Prostate gland (tissue), 2 donors: ENCODE measurements at regions not wholly inside any gene's neighbourhood (a gene's known extent, or its start where the extent isn't known, plus 50 kb on each side); places are given as distances from the start of the nearest gene placed in this dataset.

ENCODE experiments used
- POLR2A ChIP-seq: fragments of 450-650 bp; IDR thresholded peaks from one replicate; pipeline ENCODE4 v1.6.1; 2016; ENCODE audit warnings: antibody characterized with exemption, mild to moderate bottlenecking
- TF ChIP-seq, protein P1 (sequence below), 4 experiments: fragments of 200-600 bp in 2 of 4; fragments of 450-650 bp in 2 of 4; sonication (generic) in 2 of 4; IDR thresholded peaks; 1 replicate in 3 of 4; 2 replicates in 1 of 4; pipeline ENCODE4 v1.5.1; 2016 to 2019; ENCODE audit warnings: antibody characterized with exemption in 4 of 4, mild to moderate bottlenecking in 2 of 4, moderate library complexity in 2 of 4

DNA sequence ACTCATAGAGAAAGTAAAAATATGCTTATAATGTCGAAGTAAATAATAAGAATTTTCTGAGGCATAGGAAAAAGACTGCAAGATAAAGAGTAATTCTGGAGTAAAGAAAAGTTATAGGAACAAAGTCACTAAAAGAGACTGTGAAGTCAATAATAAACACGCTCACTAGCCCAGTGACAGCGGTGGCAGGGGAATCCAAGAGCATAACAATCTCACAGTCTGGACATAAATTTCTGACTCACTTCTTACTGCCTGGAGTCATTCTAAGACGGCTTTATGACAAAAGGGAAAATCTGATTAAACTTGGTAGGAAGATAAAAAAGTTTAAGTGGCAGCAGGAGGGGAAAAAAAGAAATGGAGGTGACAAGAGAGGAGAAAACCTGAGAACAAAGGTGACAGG lies 56.4 kb upstream of the GRIP1 start:
- no peak for TF ChIP-seq POLR2A
- TF ChIP-seq, protein P1, sequence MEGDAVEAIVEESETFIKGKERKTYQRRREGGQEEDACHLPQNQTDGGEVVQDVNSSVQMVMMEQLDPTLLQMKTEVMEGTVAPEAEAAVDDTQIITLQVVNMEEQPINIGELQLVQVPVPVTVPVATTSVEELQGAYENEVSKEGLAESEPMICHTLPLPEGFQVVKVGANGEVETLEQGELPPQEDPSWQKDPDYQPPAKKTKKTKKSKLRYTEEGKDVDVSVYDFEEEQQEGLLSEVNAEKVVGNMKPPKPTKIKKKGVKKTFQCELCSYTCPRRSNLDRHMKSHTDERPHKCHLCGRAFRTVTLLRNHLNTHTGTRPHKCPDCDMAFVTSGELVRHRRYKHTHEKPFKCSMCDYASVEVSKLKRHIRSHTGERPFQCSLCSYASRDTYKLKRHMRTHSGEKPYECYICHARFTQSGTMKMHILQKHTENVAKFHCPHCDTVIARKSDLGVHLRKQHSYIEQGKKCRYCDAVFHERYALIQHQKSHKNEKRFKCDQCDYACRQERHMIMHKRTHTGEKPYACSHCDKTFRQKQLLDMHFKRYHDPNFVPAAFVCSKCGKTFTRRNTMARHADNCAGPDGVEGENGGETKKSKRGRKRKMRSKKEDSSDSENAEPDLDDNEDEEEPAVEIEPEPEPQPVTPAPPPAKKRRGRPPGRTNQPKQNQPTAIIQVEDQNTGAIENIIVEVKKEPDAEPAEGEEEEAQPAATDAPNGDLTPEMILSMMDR (IDR thresholded peaks at IDR 0.05), result no peak
